GM21423 (cell line): ENCODE measurements at regions not wholly inside any gene's neighbourhood (a gene's known extent, or its start where the extent isn't known, plus 50 kb on each side); places are given as distances from the start of the nearest gene placed in this dataset.
"Not testable (repeated sequence)": the region's sequence is repeated elsewhere in the genome, so short reads cannot be mapped to it uniquely, and the experiment has no call there.

Experiments
- ATAC-seq: cut with Tn5 transposase; IDR thresholded peaks from one replicate; pipeline ENCODE4 v1.9.1; 2021; ENCODE audit warnings: mild to moderate bottlenecking, moderate library complexity; ENCODE audit not compliant: unreplicated experiment

GRCh38 chrY:3367535-3367934, 211.3 kb upstream of the TGIF2LY start:
- ATAC-seq = not testable (repeated sequence)

GRCh38 chrY:3368459-3368858, 210.4 kb upstream of the TGIF2LY start:
- not testable (repeated sequence) for ATAC-seq

GRCh38 chrY:3391508-3391907, 187.4 kb upstream of the TGIF2LY start:
- not testable (repeated sequence) for ATAC-seq

GRCh38 chrY:3404241-3404640, 174.6 kb upstream of the TGIF2LY start:
- not testable (repeated sequence) for ATAC-seq

GRCh38 chrY:3405585-3405984, 173.3 kb upstream of the TGIF2LY start:
- not testable (repeated sequence) for ATAC-seq

- not testable (repeated sequence) for ATAC-seq
These were observed 171.9 kb upstream of the TGIF2LY start for GRCh38 chrY:3406896-3407452.

GRCh38 chrY:3410322-3410892, 168.5 kb upstream of the TGIF2LY start:
- ATAC-seq = not testable (repeated sequence)
